Chondrocyte (in vitro differentiated cells): ENCODE measurements at regions not wholly inside any gene's neighbourhood (a gene's known extent, or its start where the extent isn't known, plus 50 kb on each side); places are given as distances from the start of the nearest gene placed in this dataset.

Source experiments
- DNase-seq: peaks from one replicate; pipeline ENCODE4 v3.0.0; 2021; ENCODE audit warnings: mixed read lengths, low spot score
- H3K27ac Mint-ChIP-seq: one replicate; pipeline ENCODE4 v1.8.0; 2021; ENCODE audit warnings: mild to moderate bottlenecking, moderate library complexity, mixed read lengths; ENCODE audit not compliant: unreplicated experiment
- H3K27me3 Mint-ChIP-seq: 2 replicates; pipeline ENCODE4 v1.8.0; 2021; ENCODE audit warnings: low read depth, mixed read lengths
- H3K36me3 Mint-ChIP-seq: 2 replicates; pipeline ENCODE4 v1.8.0; 2021; ENCODE audit warnings: low read depth, mixed read lengths
- H3K4me1 Mint-ChIP-seq: 2 replicates; pipeline ENCODE4 v1.8.0; 2021; ENCODE audit warnings: low read depth, mild to moderate bottlenecking, mixed read lengths
- H3K4me3 Mint-ChIP-seq: one replicate; pipeline ENCODE4 v1.8.0; 2021; ENCODE audit warnings: mild to moderate bottlenecking, moderate library complexity, mixed read lengths; ENCODE audit not compliant: unreplicated experiment
- H3K9me3 Mint-ChIP-seq: 2 replicates; pipeline ENCODE4 v1.8.0; 2021; ENCODE audit warnings: low read depth, mixed read lengths
- TF ChIP-seq, protein P1 (sequence below): fragments of 200-600 bp; sonication (generic); IDR thresholded peaks from 2 replicates; pipeline ENCODE4 v1.5.0; 2021; ENCODE audit warnings: antibody characterized with exemption, mild to moderate bottlenecking, moderate library complexity

DNA sequence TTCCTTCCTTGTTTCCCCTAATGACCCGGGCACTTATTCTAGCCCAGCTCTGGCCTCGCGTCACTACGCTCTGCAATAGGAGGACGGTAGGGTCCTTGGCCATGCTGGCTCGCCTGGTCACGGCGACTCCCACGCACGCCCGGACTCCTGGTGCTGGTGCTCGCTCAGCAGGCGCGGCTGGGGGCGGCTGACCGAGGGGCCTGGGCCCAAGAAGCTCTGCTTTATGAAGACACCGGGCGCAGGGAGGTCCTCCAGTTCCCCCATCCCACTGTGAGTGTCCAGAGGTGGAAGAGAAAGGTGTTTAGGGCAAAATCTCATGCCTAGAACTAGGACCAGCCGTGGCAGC, 54.2 kb upstream of the ZNF32 start:
- Mint-ChIP-seq H3K9me3 (no peaks in the 10 kb centered on the region), H3K27ac (no peak overlapping the region), H3K36me3 (no peaks in the 10 kb centered on the region), H3K4me1 (peaks cover 11% of the 10 kb centered on the region), H3K4me3 (no peak overlapping the region), H3K27me3 (no peaks in the 10 kb centered on the region)
- no peak for DNase-seq
- TF ChIP-seq, protein P1, sequence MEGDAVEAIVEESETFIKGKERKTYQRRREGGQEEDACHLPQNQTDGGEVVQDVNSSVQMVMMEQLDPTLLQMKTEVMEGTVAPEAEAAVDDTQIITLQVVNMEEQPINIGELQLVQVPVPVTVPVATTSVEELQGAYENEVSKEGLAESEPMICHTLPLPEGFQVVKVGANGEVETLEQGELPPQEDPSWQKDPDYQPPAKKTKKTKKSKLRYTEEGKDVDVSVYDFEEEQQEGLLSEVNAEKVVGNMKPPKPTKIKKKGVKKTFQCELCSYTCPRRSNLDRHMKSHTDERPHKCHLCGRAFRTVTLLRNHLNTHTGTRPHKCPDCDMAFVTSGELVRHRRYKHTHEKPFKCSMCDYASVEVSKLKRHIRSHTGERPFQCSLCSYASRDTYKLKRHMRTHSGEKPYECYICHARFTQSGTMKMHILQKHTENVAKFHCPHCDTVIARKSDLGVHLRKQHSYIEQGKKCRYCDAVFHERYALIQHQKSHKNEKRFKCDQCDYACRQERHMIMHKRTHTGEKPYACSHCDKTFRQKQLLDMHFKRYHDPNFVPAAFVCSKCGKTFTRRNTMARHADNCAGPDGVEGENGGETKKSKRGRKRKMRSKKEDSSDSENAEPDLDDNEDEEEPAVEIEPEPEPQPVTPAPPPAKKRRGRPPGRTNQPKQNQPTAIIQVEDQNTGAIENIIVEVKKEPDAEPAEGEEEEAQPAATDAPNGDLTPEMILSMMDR = no peak

DNA sequence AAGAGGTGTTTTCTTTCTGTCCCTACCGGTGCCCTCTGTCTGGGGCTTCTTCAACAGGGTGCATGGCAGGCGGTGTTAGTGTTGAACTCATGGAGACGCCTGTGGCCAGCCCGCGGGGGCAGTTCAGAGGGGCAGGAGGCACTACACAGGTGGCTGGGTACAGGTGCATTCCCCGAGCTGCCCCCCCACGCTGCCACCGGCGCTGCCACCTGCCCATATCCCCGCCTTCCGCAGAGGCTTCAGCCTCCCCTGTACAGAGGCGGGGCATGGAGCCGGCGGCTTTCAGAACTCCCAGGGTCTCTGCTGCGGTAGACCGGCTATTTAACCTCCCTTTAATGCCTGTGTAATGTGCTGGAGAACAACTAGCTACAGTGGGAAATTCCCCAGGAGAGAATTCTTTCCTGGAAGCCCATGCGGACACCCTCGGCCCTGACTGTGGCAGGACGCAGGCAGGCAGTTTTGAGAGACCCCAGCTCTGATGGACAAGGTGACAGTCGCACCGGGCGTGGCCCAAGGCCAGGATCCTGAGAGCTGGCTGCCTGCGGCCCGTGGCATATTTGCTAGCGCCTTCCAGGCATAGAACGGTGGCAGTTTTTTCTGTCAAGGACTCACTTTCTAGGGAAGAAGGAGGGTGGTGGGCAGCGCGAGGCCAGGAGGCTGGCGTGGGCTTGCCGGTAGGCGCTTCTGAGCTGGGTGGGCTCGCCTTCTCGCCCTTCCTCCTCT, 53.7 kb upstream of the ZNF32 start:
- H3K36me3 Mint-ChIP-seq = no peaks in the 10 kb centered on the region
- DNase-seq = no peak
- TF ChIP-seq, protein P1 = no peak
- H3K4me1 Mint-ChIP-seq = peaks cover 5% of the 10 kb centered on the region
- H3K9me3 Mint-ChIP-seq = no peaks in the 10 kb centered on the region
- H3K4me3 Mint-ChIP-seq = no peak overlapping the region
- H3K27ac Mint-ChIP-seq = no peak overlapping the region
- no peaks in the 10 kb centered on the region for H3K27me3 Mint-ChIP-seq

DNA sequence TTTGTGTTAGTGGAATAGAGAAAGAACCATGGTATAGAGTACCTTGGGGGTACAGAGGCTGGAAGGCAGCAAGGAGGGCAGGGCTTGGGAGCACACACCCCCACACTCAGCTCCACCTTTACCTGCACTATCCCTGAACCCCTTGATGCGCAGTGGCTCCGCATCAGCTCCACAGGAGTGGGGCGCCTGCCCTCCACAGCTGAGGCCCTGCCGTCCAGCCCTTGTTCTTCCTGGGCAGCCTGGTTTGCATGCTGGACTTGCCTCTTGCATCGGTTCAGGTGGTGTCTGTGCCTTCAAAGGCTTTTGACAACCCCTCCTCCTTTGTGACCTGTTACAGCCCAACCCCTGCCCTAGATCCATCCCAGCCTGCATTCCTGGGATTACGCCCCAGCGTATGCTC, 52.6 kb upstream of the ZNF32 start:
- Mint-ChIP-seq H3K4me1 (peaks cover 5% of the 10 kb centered on the region), H3K27me3 (no peaks in the 10 kb centered on the region), H3K36me3 (no peaks in the 10 kb centered on the region), H3K9me3 (no peaks in the 10 kb centered on the region), H3K4me3 (no peak overlapping the region), H3K27ac (no peak overlapping the region)
- TF ChIP-seq, protein P1 = no peak
- DNase-seq = no peak

DNA sequence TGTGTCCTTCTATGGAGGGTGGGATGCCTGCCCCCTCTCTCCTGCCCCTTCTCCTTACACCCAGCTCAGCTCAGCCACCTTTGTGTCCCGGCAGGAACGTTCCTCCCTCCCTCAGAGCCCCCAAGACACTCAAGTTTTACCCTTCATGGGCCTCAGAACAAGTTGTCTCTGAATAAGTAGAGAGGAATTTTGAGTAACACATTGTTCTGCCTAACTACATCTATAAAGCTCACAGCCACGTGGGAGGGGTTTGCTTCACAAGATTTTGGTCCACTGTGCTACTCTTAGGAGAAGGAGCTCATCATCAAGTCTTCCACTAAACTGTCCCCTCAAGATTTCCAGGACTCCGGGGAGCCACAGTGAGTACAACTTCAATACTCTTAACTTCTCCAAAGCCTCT, 51.6 kb upstream of the ZNF32 start:
- peaks cover 5% of the 10 kb centered on the region for H3K4me1 Mint-ChIP-seq
- H3K27me3 Mint-ChIP-seq = no peaks in the 10 kb centered on the region
- H3K9me3 Mint-ChIP-seq = no peaks in the 10 kb centered on the region
- no peaks in the 10 kb centered on the region for H3K36me3 Mint-ChIP-seq
- no peak for DNase-seq
- H3K27ac Mint-ChIP-seq = no peak overlapping the region
- no peak overlapping the region for H3K4me3 Mint-ChIP-seq
- TF ChIP-seq, protein P1 = no peak

DNA sequence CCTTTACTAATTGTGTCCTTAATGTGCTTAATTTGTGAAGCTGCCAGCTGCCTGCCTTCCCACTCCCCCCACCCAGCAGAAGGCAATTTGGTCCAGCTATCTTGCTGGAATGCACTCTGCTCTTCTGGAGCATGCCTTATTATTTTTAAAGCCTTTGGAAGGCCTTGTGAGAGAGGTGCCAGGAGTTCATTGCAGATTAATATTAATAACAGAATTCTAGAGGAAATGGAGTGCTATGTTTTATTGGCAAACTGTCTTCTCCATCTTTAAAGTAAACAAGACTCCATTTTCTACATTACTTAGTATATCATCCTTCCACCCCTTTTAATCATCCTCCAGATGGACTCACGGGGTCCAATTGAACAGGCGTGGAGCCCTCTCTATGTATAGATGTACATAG, 50.8 kb upstream of the ZNF32 start:
- Mint-ChIP-seq H3K4me1 (peaks cover 5% of the 10 kb centered on the region), H3K4me3 (no peak overlapping the region), H3K27ac (no peak overlapping the region), H3K27me3 (no peaks in the 10 kb centered on the region), H3K36me3 (no peaks in the 10 kb centered on the region), H3K9me3 (no peaks in the 10 kb centered on the region)
- TF ChIP-seq, protein P1 = no peak
- DNase-seq = no peak
